GM04503 (cell line): ENCODE measurements at regions not wholly inside any gene's neighbourhood (a gene's known extent, or its start where the extent isn't known, plus 50 kb on each side); places are given as distances from the start of the nearest gene placed in this dataset.
A peak's percentile ranks its signal among the peaks of the same experiment; 100 is the strongest.

Experiments used
- DNase-seq: peaks from one replicate; pipeline ENCODE4 v3.0.0-alpha.2; 2012; ENCODE audit warnings: low read depth

GRCh38 chr1:234988155-234988517 lies 140.5 kb downstream of the TOMM20 start:
- no peak for DNase-seq

DNA sequence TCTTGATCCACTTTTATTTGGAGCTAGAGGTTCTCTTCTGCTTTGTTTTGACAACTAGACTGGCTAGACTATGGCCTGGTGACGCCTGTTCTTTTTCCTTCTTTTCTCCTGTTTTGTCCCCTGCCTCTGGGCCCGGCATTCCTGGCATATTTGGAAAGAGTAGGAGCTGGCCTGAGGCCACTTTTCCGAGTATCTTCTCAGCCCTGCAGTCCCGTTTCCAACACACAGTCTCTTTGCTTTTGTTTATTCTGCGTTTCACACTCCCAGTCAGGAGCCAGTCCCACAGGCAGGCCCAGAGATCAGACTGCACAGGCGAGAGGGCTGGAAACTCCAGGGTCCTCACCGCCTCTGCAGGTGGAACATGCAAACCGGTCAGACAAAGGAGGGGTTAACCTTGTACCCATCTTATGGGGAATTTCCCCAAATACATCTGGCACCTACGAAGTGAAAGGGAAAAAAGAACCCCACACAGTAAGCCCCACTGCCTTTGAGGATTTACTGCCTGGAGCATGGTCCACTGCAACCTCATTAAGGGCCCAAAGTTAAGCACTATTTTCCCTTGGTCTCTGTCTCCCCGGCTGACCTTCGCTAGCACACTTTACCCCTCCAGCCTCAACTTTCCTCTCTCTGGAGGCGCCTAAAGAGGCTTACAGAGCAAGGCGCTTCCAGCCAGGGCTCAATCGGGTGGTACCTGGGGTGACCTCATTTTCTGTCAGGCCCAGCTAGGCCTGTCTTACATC lies 141.1 kb downstream of the TOMM20 start:
- DNase-seq, result peak; percentile 90

GRCh38 chr1:234986750-234987414 lies 141.8 kb downstream of the TOMM20 start:
- no peak for DNase-seq

- no peak for DNase-seq
These were observed 142.9 kb downstream of the TOMM20 start for GRCh38 chr1:234985516-234986294.

- DNase-seq, result no peak
These were observed 143.6 kb downstream of the TOMM20 start for GRCh38 chr1:234985007-234985370.

DNA sequence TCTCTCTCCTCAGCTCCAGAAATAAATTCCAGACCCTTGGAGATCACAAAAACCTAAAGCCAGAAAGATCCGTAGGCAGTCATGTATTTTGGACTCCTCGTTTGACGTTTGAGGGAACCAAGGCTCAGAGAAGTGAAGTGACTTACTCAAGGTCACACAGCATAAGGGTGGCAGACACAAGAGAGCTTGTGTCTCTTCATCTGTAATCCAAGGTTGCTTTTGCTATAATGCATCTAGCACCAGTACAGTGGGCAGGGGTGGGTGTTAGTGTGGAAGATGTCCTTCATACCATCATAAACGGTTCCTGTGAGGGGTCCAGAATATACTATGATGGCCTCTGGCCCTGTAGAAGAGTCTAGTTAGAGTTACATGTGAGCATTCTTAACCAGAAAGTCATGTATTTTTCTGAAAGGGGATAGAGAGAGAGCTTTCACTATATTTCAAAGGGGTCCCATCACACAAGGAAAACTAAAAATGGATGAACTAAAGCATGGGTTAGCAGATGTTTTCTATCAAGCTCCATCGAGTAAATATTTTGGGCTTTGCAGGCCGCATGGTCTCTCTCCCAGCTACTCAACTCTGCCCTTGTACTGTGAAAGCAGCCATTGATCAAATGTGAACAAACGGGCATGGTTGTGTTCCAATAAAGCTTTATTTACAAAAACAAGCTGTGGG lies 144.9 kb downstream of the TOMM20 start:
- DNase-seq, result no peak

GRCh38 chr1:234981758-234982157 lies 146.9 kb downstream of the TOMM20 start:
- no peak for DNase-seq

- peak; percentile 92 for DNase-seq
These were observed 147.8 kb downstream of the TOMM20 start for GRCh38 chr1:234980645-234981396.

- no peak for DNase-seq
These were observed 148.4 kb downstream of the TOMM20 start for GRCh38 chr1:234980291-234980644.

DNA sequence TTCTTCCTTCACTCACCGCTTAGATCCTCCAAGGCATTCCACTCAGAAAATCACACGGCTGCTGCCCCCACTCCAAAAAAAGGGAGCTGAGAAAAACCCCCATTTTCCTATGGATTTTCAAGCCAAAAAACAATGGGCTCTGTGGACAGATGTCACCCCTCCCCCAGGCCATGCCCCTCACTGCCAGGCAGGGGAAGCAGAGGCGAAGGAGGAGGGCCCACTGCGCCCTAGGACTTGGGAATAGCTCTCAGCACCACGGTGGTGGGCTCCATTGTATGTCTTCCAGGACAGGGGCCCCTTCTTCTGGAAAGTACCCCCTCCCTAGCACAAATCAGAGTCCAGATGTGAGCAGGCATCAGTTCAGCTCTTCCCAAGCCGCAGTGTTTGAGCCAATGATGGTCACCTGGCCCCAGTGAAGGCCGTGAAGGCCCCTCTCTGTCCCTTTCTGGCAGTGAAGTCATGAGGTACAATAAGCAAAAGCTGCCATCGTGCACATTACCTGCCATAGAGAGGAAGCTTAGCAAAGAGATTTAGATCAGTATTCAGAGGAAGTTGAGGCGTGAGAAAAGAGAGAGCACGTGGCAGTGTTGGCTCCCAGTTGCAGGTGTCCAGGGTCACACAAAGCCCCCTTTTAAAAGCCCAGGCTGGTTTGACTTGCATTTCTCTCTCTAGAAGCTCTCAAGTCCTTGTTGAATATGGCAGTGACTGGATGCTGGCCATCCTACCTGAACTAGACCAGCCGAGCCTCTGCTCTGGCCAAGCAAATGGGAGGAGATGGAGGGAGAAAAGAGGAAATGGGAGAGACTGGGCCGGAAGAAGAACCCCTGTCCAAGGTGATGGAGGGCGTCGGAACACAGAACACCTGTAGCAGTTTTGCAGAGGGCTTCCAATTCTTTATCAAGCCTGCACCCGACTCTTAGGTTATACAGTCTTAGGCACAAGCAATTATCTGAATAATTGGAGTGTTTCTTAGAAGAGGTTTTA lies 149.0 kb downstream of the TOMM20 start:
- DNase-seq, result no peak

DNA sequence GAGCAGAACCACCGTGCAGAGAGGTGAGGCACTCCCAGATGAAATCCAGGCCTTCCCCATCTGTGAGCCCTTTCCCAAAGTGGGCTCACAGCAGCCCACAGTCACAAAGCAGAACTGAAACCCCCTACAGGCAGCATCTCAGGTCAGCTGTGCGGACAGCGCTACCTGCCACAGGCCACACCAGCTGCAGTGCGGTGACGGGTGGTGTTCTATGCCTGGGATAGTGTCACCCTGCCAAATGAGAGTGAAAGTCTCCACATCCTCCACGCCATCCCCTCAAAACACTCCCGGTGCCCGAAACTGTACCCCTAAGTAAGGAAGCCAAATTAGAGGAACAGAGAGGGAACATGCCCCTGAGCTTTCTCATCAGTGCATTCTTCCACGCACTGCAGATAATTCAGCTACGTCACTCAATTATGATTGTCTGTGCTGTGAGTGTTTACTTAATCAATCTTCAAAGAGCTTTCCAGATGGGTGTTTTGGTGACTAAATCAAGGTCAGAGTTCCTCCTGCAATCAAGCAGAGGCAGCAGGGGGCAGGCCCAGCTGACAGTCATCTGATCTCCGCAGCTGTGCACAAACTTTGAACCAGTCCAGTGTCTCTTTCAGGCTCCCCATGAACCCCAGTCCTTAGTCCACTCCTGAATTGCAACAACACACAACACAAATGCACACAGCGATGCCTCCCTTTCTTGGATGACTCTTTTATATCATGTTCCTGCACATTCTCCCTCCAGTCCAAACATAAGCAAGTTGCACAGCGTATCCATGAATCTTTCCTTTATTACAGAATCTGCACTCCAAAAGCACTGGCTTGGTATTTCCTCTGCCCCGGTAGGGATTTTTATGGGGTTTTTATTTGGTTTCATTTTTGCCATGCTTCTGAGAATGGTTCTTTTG lies 150.0 kb downstream of the TOMM20 start:
- DNase-seq, result no peak

DNA sequence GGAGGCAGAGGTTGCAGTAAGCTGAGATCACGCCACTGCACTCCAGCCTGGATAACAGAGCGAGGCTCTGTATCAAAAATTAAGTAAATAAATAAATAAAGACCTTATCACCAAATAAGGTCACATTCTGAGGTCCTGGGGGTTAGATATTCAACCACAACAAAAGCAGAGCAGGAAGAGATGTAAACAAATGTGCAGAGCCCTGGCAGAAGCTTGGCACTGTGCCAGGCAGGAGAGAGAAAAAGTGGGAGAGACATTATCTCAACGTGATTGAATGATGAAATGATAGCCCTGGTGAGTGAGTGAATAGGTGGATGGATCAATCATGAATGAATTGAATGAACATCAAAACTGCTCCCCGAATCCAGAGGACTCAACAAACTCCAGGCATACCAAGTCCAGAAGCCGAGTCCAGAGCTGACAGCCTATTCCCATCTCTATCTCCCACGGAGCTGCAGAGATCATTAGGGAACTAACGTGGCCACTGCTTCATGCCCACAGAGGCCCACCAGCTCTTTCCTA lies 150.7 kb downstream of the TOMM20 start:
- no peak for DNase-seq

- no peak for DNase-seq
These were observed 151.6 kb downstream of the TOMM20 start for GRCh38 chr1:234976861-234977680.

DNA sequence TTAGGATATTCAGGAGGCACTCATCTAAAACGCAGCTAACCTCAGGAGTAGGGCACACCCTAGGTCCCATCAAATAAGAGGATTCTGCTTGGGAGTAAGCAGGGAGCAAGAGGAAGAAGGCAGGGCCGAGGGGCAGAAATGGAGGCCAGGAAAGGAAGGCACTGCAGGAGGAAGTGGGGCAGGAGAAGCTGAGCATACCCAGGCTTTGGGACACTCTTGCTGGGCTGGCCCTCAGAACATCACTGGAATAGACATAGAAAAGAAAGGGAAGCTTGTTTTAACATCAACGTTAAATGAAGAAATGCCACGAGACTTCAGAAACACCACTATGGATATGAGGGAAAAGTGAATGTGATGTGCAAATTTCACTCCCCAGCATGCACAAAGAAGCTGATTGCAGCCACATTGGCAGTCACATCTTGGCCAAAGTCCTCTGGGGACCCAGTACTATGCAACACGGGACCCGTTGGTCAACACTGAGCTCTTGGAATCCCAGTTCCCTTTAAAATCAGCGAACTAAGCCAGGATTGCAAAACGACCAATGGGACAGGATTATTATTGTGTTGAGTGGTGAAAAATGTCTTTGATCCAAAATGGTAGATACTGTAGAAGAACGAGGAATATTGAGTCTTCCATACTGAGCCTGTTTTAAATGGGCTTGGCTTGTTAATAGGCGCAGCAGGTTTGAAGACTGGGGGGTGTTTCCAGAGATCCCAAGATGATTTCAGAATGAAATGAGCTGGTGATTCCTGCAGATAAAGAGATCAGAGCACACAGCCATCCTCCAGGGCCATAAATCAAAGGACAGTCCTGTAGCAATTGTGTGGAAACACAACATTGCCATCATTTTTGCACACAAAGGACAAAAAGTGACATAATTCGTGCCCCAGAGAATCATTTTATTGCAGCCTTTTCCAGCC lies 152.4 kb downstream of the TOMM20 start:
- no peak for DNase-seq

- DNase-seq, result peak; percentile 97
These were observed 153.3 kb downstream of the TOMM20 start for GRCh38 chr1:234975122-234975940.
